ENCODE measurements at regions not wholly inside any gene's neighbourhood (a gene's known extent, or its start where the extent isn't known, plus 50 kb on each side); places are given as distances from the start of the nearest gene placed in this dataset.

DNA sequence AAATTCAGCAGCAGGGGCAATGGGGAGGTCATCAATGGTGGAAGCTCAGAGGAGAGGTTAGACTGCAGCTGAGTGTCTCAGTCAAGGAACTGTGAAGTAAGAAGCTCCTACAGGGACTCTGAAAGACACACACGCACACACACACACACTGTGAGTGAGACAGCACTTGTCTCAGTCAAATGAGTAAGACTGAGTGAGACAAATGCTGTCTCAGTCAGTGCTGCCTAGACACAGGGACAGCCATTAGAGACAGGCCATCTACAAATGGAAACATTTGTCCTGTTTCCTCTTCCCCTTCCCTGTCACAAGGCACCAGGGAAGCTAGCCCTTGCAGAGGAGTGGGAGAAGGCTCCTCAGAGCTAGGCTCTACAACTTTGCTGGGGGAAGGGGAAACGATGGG lies 577.4 kb upstream of the GCFC2 start:
- no peak for TF ChIP-seq POLR2A (IDR thresholded peaks at IDR 0.05)
- no peak for TF ChIP-seq CTCF (IDR thresholded peaks at IDR 0.05)
